ENCODE measurements at regions not wholly inside any gene's neighbourhood (a gene's known extent, or its start where the extent isn't known, plus 50 kb on each side); places are given as distances from the start of the nearest gene placed in this dataset.

- TF ChIP-seq CTCF (conservative IDR thresholded peaks at IDR 0.05), result no peak
- no peak overlapping the region for H3K27ac ChIP-seq
Observed at GRCh38 chr5:28468166-28468565, 1429.8 kb upstream of the CDH9 start.

- TF ChIP-seq CTCF (conservative IDR thresholded peaks at IDR 0.05), result no peak
- H3K27ac ChIP-seq, result no peak overlapping the region
Observed at GRCh38 chr5:28463728-28464127, 1425.3 kb upstream of the CDH9 start.

GRCh38 chr5:28451483-28451882 is 1413.1 kb upstream of the CDH9 start:
- TF ChIP-seq CTCF (conservative IDR thresholded peaks at IDR 0.05), result no peak
- H3K27ac ChIP-seq, result no peak overlapping the region

- H3K27ac ChIP-seq, result no peak overlapping the region
- no peak for TF ChIP-seq CTCF (conservative IDR thresholded peaks at IDR 0.05)
Observed at GRCh38 chr5:28450997-28451396, 1412.6 kb upstream of the CDH9 start.

GRCh38 chr5:28448791-28449190 is 1410.4 kb upstream of the CDH9 start:
- TF ChIP-seq CTCF (conservative IDR thresholded peaks at IDR 0.05), result no peak
- no peak overlapping the region for H3K27ac ChIP-seq

GRCh38 chr5:28430565-28431178 is 1392.3 kb upstream of the CDH9 start:
- H3K27ac ChIP-seq, result no peak overlapping the region

GRCh38 chr5:28421141-28421540 is 1382.8 kb upstream of the CDH9 start:
- H3K27ac ChIP-seq, result no peak overlapping the region
- TF ChIP-seq CTCF (conservative IDR thresholded peaks at IDR 0.05), result no peak

More at GRCh38 chr5:28430565-28431178, 1392.3 kb upstream of the CDH9 start:
- TF ChIP-seq CTCF (conservative IDR thresholded peaks at IDR 0.05), result no peak

Measured in VCaP (cell line).